H9 (cell line): ENCODE measurements at regions not wholly inside any gene's neighbourhood (a gene's known extent, or its start where the extent isn't known, plus 50 kb on each side); places are given as distances from the start of the nearest gene placed in this dataset.

Experiments
- DNase-seq: peaks from one replicate; pipeline ENCODE4 v3.0.0-alpha.2; 2017
- H2AFZ ChIP-seq: one replicate; pipeline ENCODE4 v1.6.1; 2013; ENCODE audit warnings: mild to moderate bottlenecking, low read length, control low read depth, moderate library complexity
- H2AK5ac ChIP-seq: 2 replicates; pipeline ENCODE4 v1.6.1; 2013; ENCODE audit warnings: low read length, control low read depth, mixed read lengths; ENCODE audit not compliant: insufficient read length
- H2BK120ac ChIP-seq: one replicate; pipeline ENCODE4 v1.6.1; 2013; ENCODE audit warnings: low read depth, mild to moderate bottlenecking, low read length, control low read depth, inconsistent platforms; ENCODE audit not compliant: poor library complexity, severe bottlenecking
- H2BK12ac ChIP-seq: 2 replicates; pipeline ENCODE4 v1.6.1; 2013; ENCODE audit warnings: low read length, control low read depth, mixed read lengths, low read depth; ENCODE audit not compliant: insufficient read length
- H2BK15ac ChIP-seq: 2 replicates; pipeline ENCODE4 v1.6.1; 2013; ENCODE audit warnings: low read depth, low read length, control low read depth
- H2BK20ac ChIP-seq: one replicate; pipeline ENCODE4 v1.6.1; 2013; ENCODE audit warnings: low read depth, mild to moderate bottlenecking, low read length, control low read depth, inconsistent platforms; ENCODE audit not compliant: poor library complexity, severe bottlenecking
- H2BK5ac ChIP-seq: 2 replicates; pipeline ENCODE4 v1.6.1; 2013; ENCODE audit warnings: low read length, control low read depth, mixed read lengths; ENCODE audit not compliant: insufficient read length
- H3K14ac ChIP-seq: 2 replicates; pipeline ENCODE4 v1.6.1; 2013; ENCODE audit warnings: low read length, control low read depth; ENCODE audit not compliant: insufficient read depth
- H3K18ac ChIP-seq: 2 replicates; pipeline ENCODE4 v1.6.1; 2013; ENCODE audit warnings: low read depth, mild to moderate bottlenecking, mixed read lengths, low read length, control low read depth; ENCODE audit not compliant: insufficient read length
- H3K23ac ChIP-seq: 2 replicates; pipeline ENCODE4 v1.6.1; 2013; ENCODE audit warnings: low read length, control low read depth, mixed read lengths, low read depth; ENCODE audit not compliant: insufficient read length
- H3K23me2 ChIP-seq: 2 replicates; pipeline ENCODE4 v1.6.1; 2013; ENCODE audit warnings: low read depth, mild to moderate bottlenecking, mixed read lengths, low read length, control low read depth; ENCODE audit not compliant: insufficient read length, poor library complexity, severe bottlenecking
- H3K27ac ChIP-seq: 2 replicates; pipeline ENCODE4 v1.5.1; 2013; ENCODE audit warnings: low read length, control low read depth, mixed read lengths, low read depth; ENCODE audit not compliant: insufficient read length
- H3K27me3 ChIP-seq: 2 replicates; pipeline ENCODE4 v1.6.1; 2013; ENCODE audit warnings: low read length, control low read depth, inconsistent platforms; ENCODE audit not compliant: insufficient read depth
- H3K4ac ChIP-seq: 2 replicates; pipeline ENCODE4 v1.6.1; 2013; ENCODE audit warnings: low read depth, mild to moderate bottlenecking, control low read depth, inconsistent platforms, low read length, moderate library complexity
- H3K4me1 ChIP-seq: 2 replicates; pipeline ENCODE4 v1.6.1; 2013; ENCODE audit warnings: low read length, control low read depth, inconsistent platforms; ENCODE audit not compliant: insufficient read depth
- H3K4me2 ChIP-seq: 2 replicates; pipeline ENCODE4 v1.6.1; 2013; ENCODE audit warnings: low read length, control low read depth, mixed read lengths; ENCODE audit not compliant: insufficient read length, insufficient read depth
- H3K56ac ChIP-seq: 2 replicates; pipeline ENCODE4 v1.6.1; 2013; ENCODE audit warnings: low read depth, mild to moderate bottlenecking, mixed read lengths, low read length, control low read depth; ENCODE audit not compliant: insufficient read length
- H3K79me1 ChIP-seq: 2 replicates; pipeline ENCODE4 v1.6.1; 2013; ENCODE audit warnings: low read depth, mild to moderate bottlenecking, moderate library complexity, low read length, control low read depth, inconsistent platforms; ENCODE audit not compliant: insufficient read depth, poor library complexity, severe bottlenecking
- H3K79me2 ChIP-seq: 2 replicates; pipeline ENCODE4 v1.6.1; 2013; ENCODE audit warnings: low read length, control low read depth, inconsistent platforms; ENCODE audit not compliant: insufficient read depth
- H3K9ac ChIP-seq: 2 replicates; pipeline ENCODE4 v1.6.1; 2013; ENCODE audit warnings: low read length, control low read depth, mixed read lengths; ENCODE audit not compliant: insufficient read length; ENCODE audit errors: extremely low read depth
- H3K9me3 ChIP-seq: one replicate; pipeline ENCODE4 v1.6.1; 2013; ENCODE audit warnings: low read depth, low read length, inconsistent platforms; ENCODE audit not compliant: control insufficient read depth
- H3T11ph ChIP-seq: one replicate; pipeline ENCODE4 v1.6.1; 2013; ENCODE audit warnings: mild to moderate bottlenecking, low read length, control low read depth, inconsistent platforms
- H4K20me1 ChIP-seq: one replicate; pipeline ENCODE4 v1.6.1; 2013; ENCODE audit not compliant: control insufficient read depth, insufficient read length, insufficient read depth
- H4K5ac ChIP-seq: 2 replicates; pipeline ENCODE4 v1.6.1; 2013; ENCODE audit warnings: low read depth, mild to moderate bottlenecking, mixed read lengths, low read length, control low read depth; ENCODE audit not compliant: insufficient read length
- H4K8ac ChIP-seq: replicated peaks from 2 replicates; pipeline ENCODE4 v1.6.1; 2013; ENCODE audit warnings: low read length, control low read depth, mixed read lengths, low read depth; ENCODE audit not compliant: insufficient read length
- H4K91ac ChIP-seq: 2 replicates; pipeline ENCODE4 v1.6.1; 2013; ENCODE audit warnings: low read depth, mild to moderate bottlenecking, moderate library complexity, mixed read lengths, low read length, control low read depth; ENCODE audit not compliant: insufficient read length
- H3K27ac Mint-ChIP-seq, 3 experiments: 2 replicates in 2 of 3; 3 replicates in 1 of 3; pipeline ENCODE4 v1.8.0; 2020 to 2021; ENCODE audit warnings: mixed read lengths in 3 of 3, mild to moderate bottlenecking in 1 of 3, moderate library complexity in 1 of 3
- H3K27me3 Mint-ChIP-seq: 2 replicates; pipeline ENCODE4 v1.8.0; 2021; ENCODE audit warnings: low read depth, mild to moderate bottlenecking, moderate library complexity, mixed read lengths
- H3K36me3 Mint-ChIP-seq, 3 experiments: 2 replicates in 2 of 3; 3 replicates in 1 of 3; pipeline ENCODE4 v1.8.0; 2020 to 2021; ENCODE audit warnings: low read depth in 3 of 3, mixed read lengths in 3 of 3; ENCODE audit not compliant: insufficient read depth in 1 of 3
- H3K4me1 Mint-ChIP-seq, 2 experiments: 2 replicates each; pipeline ENCODE4 v1.8.0; 2020; ENCODE audit warnings: mixed read lengths in 2 of 2
- H3K4me3 Mint-ChIP-seq, 2 experiments: 2 replicates in 1 of 2; 3 replicates in 1 of 2; pipeline ENCODE4 v1.8.0; 2020 to 2021; ENCODE audit warnings: mild to moderate bottlenecking in 2 of 2, mixed read lengths in 2 of 2, moderate library complexity in 1 of 2
- H3K9me3 Mint-ChIP-seq, 2 experiments: 2 replicates in 1 of 2; 3 replicates in 1 of 2; pipeline ENCODE4 v1.8.0; 2020; ENCODE audit warnings: mild to moderate bottlenecking in 2 of 2, mixed read lengths in 2 of 2, moderate library complexity in 1 of 2
- WGBS: extraction: QIAGEN DNeasy Blood & Tissue Kit; methylation state at CpG from one replicate; pipeline ENCODE4 v1.1.7; 2013; ENCODE audit warnings: missing lambda C conversion rate, low lambda C conversion rate, mixed read lengths; ENCODE audit not compliant: insufficient read length; ENCODE audit errors: extremely low coverage; 5-methylcytosine and 5-hydroxymethylcytosine counted together
- TF ChIP-seq, protein P1 (sequence below): fragments of 200-600 bp; sonication (generic); conservative IDR thresholded peaks from 3 replicates; pipeline ENCODE4 v1.8.0; 2021; ENCODE audit warnings: antibody characterized with exemption, mild to moderate bottlenecking

DNA sequence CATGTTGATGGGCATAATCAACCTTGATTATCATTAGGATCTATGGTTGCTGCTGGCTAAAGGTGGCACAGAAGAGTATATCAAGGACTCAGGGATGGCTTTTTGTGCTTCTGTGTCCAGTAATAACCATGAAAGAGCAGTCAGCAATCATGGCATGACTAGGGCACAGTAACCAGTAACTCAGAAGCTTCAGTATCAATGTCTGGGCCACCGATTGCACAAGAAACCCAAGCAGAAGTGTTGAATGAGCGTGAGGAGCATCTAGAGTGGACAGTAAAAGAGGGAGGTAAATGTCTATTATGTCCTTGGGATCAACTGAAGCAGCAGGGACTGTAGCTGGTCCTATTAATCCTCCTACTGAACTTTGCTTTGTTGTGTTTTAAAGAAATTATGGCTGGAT is 81.5 kb upstream of the F13A1 start:
- Mint-ChIP-seq H3K27me3 (no peaks in the 10 kb centered on the region; the same call in 1 of the 2 replicates), H3K4me1 (no peaks in the 10 kb centered on the region), H3K9me3 (no peaks in the 10 kb centered on the region), H3K27ac (no peak overlapping the region), H3K36me3 (no peaks in the 10 kb centered on the region), H3K4me3 (no peak overlapping the region)
- no peak overlapping the region for H3T11ph ChIP-seq
- no peak overlapping the region for H2BK120ac ChIP-seq
- no peak overlapping the region for H3K18ac ChIP-seq
- no peak overlapping the region for H3K9ac ChIP-seq
- H3K14ac ChIP-seq, result no peak overlapping the region
- no peak overlapping the region for H4K91ac ChIP-seq
- no peaks in the 10 kb centered on the region for H4K20me1 ChIP-seq
- no peaks in the 10 kb centered on the region for H3K4me1 ChIP-seq
- no peak for DNase-seq
- no peak overlapping the region for H2BK20ac ChIP-seq
- no peak overlapping the region for H2BK12ac ChIP-seq
- H2AFZ ChIP-seq, result no peak overlapping the region
- WGBS, result no CpG with 5 or more reads among the region's 2 CpGs
- H2BK5ac ChIP-seq, result no peak overlapping the region
- H2BK15ac ChIP-seq, result no peak overlapping the region
- H3K79me1 ChIP-seq, result no peaks in the 10 kb centered on the region
- H3K23ac ChIP-seq, result no peak overlapping the region
- H4K8ac ChIP-seq, result no peak overlapping the region
- H3K27me3 ChIP-seq, result no peaks in the 10 kb centered on the region
- H3K4ac ChIP-seq, result no peak overlapping the region
- no peak overlapping the region for H3K56ac ChIP-seq
- H3K79me2 ChIP-seq, result no peaks in the 10 kb centered on the region
- H3K27ac ChIP-seq, result no peak overlapping the region
- H3K23me2 ChIP-seq, result no peaks in the 10 kb centered on the region
- H3K4me2 ChIP-seq, result no peak overlapping the region
- no peak overlapping the region for H4K5ac ChIP-seq
- TF ChIP-seq, protein P1, sequence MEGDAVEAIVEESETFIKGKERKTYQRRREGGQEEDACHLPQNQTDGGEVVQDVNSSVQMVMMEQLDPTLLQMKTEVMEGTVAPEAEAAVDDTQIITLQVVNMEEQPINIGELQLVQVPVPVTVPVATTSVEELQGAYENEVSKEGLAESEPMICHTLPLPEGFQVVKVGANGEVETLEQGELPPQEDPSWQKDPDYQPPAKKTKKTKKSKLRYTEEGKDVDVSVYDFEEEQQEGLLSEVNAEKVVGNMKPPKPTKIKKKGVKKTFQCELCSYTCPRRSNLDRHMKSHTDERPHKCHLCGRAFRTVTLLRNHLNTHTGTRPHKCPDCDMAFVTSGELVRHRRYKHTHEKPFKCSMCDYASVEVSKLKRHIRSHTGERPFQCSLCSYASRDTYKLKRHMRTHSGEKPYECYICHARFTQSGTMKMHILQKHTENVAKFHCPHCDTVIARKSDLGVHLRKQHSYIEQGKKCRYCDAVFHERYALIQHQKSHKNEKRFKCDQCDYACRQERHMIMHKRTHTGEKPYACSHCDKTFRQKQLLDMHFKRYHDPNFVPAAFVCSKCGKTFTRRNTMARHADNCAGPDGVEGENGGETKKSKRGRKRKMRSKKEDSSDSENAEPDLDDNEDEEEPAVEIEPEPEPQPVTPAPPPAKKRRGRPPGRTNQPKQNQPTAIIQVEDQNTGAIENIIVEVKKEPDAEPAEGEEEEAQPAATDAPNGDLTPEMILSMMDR, result no peak
- H2AK5ac ChIP-seq, result no peak overlapping the region
- H3K9me3 ChIP-seq, result no peaks in the 10 kb centered on the region
